ENCODE measurements at regions not wholly inside any gene's neighbourhood (a gene's known extent, or its start where the extent isn't known, plus 50 kb on each side); places are given as distances from the start of the nearest gene placed in this dataset.

- no peak overlapping the region for H3K4me3 ChIP-seq (replicated peaks; ENCODE audit: low read depth, low read length)
- TF ChIP-seq, protein P1, sequence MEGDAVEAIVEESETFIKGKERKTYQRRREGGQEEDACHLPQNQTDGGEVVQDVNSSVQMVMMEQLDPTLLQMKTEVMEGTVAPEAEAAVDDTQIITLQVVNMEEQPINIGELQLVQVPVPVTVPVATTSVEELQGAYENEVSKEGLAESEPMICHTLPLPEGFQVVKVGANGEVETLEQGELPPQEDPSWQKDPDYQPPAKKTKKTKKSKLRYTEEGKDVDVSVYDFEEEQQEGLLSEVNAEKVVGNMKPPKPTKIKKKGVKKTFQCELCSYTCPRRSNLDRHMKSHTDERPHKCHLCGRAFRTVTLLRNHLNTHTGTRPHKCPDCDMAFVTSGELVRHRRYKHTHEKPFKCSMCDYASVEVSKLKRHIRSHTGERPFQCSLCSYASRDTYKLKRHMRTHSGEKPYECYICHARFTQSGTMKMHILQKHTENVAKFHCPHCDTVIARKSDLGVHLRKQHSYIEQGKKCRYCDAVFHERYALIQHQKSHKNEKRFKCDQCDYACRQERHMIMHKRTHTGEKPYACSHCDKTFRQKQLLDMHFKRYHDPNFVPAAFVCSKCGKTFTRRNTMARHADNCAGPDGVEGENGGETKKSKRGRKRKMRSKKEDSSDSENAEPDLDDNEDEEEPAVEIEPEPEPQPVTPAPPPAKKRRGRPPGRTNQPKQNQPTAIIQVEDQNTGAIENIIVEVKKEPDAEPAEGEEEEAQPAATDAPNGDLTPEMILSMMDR (IDR thresholded peaks at IDR 0.05; ENCODE audit: low read length, missing control alignments) = no peak
- no peak for DNase-seq (ENCODE audit: low read depth)
These were observed 85.9 kb downstream of the PSMG1 start for GRCh38 chr21:39097335-39097861.

DNA sequence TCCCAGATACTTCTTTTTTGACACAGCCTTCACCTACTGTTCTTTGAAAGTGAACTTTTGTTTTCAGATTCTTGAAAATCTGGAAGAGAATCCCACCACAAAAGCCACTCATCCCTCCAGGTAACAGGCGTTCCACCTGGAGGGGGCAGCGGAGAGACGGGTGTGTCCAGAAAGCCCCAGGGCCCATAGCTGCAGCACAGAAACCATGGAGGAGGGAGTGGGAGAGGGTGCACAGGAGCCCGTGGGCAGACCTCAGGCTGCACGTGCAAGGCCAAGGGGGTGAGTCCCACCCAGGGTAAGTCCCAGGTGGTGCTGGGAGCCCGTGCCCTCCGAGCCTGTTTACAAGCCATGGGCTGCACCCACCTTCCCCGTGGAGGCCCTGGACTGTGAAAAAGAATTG lies 86.5 kb downstream of the PSMG1 start:
- no peak overlapping the region for H3K4me3 ChIP-seq (replicated peaks; ENCODE audit: low read depth, low read length)
- TF ChIP-seq, protein P1 (IDR thresholded peaks at IDR 0.05; ENCODE audit: low read length, missing control alignments) = no peak
- DNase-seq (ENCODE audit: low read depth) = no peak

GRCh38 chr21:39095681-39096080 lies 87.6 kb downstream of the PSMG1 start:
- TF ChIP-seq, protein P1 (IDR thresholded peaks at IDR 0.05; ENCODE audit: low read length, missing control alignments) = no peak
- H3K4me3 ChIP-seq (replicated peaks; ENCODE audit: low read depth, low read length) = no peak overlapping the region
- DNase-seq (ENCODE audit: low read depth) = no peak

- peak; percentile 97 for DNase-seq (ENCODE audit: low read depth)
- TF ChIP-seq, protein P1 (IDR thresholded peaks at IDR 0.05; ENCODE audit: low read length, missing control alignments) = peak; percentile 0
- no peak overlapping the region for H3K4me3 ChIP-seq (replicated peaks; ENCODE audit: low read depth, low read length)
These were observed 88.2 kb downstream of the PSMG1 start for GRCh38 chr21:39094847-39095579.

GRCh38 chr21:39094087-39094780 lies 89.0 kb downstream of the PSMG1 start:
- TF ChIP-seq, protein P1 (IDR thresholded peaks at IDR 0.05; ENCODE audit: low read length, missing control alignments) = no peak
- no peak overlapping the region for H3K4me3 ChIP-seq (replicated peaks; ENCODE audit: low read depth, low read length)
- no peak for DNase-seq (ENCODE audit: low read depth)

GRCh38 chr21:39093526-39093925 lies 89.7 kb downstream of the PSMG1 start:
- DNase-seq (ENCODE audit: low read depth) = no peak
- no peak overlapping the region for H3K4me3 ChIP-seq (replicated peaks; ENCODE audit: low read depth, low read length)
- TF ChIP-seq, protein P1 (IDR thresholded peaks at IDR 0.05; ENCODE audit: low read length, missing control alignments) = no peak

All from fibroblast of pulmonary artery (primary cell).